Astrocyte (in vitro differentiated cells and primary cell): ENCODE measurements at regions not wholly inside any gene's neighbourhood (a gene's known extent, or its start where the extent isn't known, plus 50 kb on each side); places are given as distances from the start of the nearest gene placed in this dataset.

Source experiments
- DNase-seq: peaks from one replicate; pipeline ENCODE4 v3.0.0-alpha.2; 2010; ENCODE audit warnings: low read depth
- FAIRE-seq: peaks from 2 replicates; lab custom pipeline; 2011; peaks lifted over from hg19 to GRCh38; lab: Jason Lieb, UNC
- H2AFZ ChIP-seq: 2 replicates; pipeline ENCODE4 v1.6.0; 2012; ENCODE audit warnings: low read depth, low read length, inconsistent platforms
- H3K27ac ChIP-seq: 2 replicates; pipeline ENCODE4 v1.5.1; 2011; ENCODE audit warnings: low read depth, low read length, inconsistent platforms
- H3K27me3 ChIP-seq: 2 replicates; pipeline ENCODE4 v1.6.0; 2011; ENCODE audit warnings: low read length, inconsistent platforms; ENCODE audit not compliant: insufficient read depth
- H3K36me3 ChIP-seq: 2 replicates; pipeline ENCODE4 v1.5.1; 2011; ENCODE audit warnings: low read length, inconsistent platforms; ENCODE audit not compliant: insufficient read depth
- H3K4me1 ChIP-seq: 2 replicates; pipeline ENCODE4 v1.5.1; 2011; ENCODE audit warnings: low read length, inconsistent platforms; ENCODE audit not compliant: insufficient read depth
- H3K4me2 ChIP-seq: 2 replicates; pipeline ENCODE4 v1.6.0; 2012; ENCODE audit warnings: low read length, inconsistent platforms
- H3K4me3 ChIP-seq: 2 replicates; pipeline ENCODE4 v1.5.1; 2011; ENCODE audit warnings: low read depth, mild to moderate bottlenecking, low read length, inconsistent platforms; ENCODE audit not compliant: insufficient read depth
- H3K79me2 ChIP-seq: 2 replicates; pipeline ENCODE4 v1.6.0; 2012; ENCODE audit warnings: mild to moderate bottlenecking, low read length, inconsistent platforms; ENCODE audit not compliant: insufficient read depth
- H3K9ac ChIP-seq: 2 replicates; pipeline ENCODE4 v1.6.0; 2012; ENCODE audit warnings: mild to moderate bottlenecking, low read length, inconsistent platforms
- H3K9me3 ChIP-seq: 2 replicates; pipeline ENCODE4 v1.5.1; 2012; ENCODE audit warnings: low read depth, mild to moderate bottlenecking, low read length, inconsistent platforms; ENCODE audit not compliant: insufficient read depth
- H4K20me1 ChIP-seq: 2 replicates; pipeline ENCODE4 v1.6.0; 2012; ENCODE audit warnings: low read length, inconsistent platforms; ENCODE audit not compliant: insufficient read depth
- H3K27ac Mint-ChIP-seq: one replicate; pipeline ENCODE4 v1.8.0; 2021; ENCODE audit warnings: mild to moderate bottlenecking, mixed read lengths; ENCODE audit not compliant: unreplicated experiment
- H3K27me3 Mint-ChIP-seq: one replicate; pipeline ENCODE4 v1.8.0; 2021; ENCODE audit warnings: low read depth, mixed read lengths; ENCODE audit not compliant: unreplicated experiment
- H3K36me3 Mint-ChIP-seq: one replicate; pipeline ENCODE4 v1.8.0; 2021; ENCODE audit warnings: low read depth, mixed read lengths; ENCODE audit not compliant: unreplicated experiment
- H3K4me1 Mint-ChIP-seq: one replicate; pipeline ENCODE4 v1.8.0; 2021; ENCODE audit warnings: low read depth, mixed read lengths; ENCODE audit not compliant: unreplicated experiment
- H3K4me3 Mint-ChIP-seq: one replicate; pipeline ENCODE4 v1.8.0; 2021; ENCODE audit warnings: mild to moderate bottlenecking, moderate library complexity, mixed read lengths; ENCODE audit not compliant: unreplicated experiment
- H3K9me3 Mint-ChIP-seq: one replicate; pipeline ENCODE4 v1.8.0; 2021; ENCODE audit warnings: mild to moderate bottlenecking, mixed read lengths; ENCODE audit not compliant: unreplicated experiment
- CTCF ChIP-seq: IDR thresholded peaks from 2 replicates; pipeline ENCODE4 v1.5.1; 2011; ENCODE audit warnings: low read depth, mild to moderate bottlenecking, inconsistent platforms, low read length, moderate library complexity; ENCODE audit not compliant: insufficient read depth
- EZH2 ChIP-seq: IDR thresholded peaks from 2 replicates; pipeline ENCODE4 v1.6.1; 2012; ENCODE audit warnings: mild to moderate bottlenecking, low read length, inconsistent platforms; ENCODE audit not compliant: insufficient read depth

DNA sequence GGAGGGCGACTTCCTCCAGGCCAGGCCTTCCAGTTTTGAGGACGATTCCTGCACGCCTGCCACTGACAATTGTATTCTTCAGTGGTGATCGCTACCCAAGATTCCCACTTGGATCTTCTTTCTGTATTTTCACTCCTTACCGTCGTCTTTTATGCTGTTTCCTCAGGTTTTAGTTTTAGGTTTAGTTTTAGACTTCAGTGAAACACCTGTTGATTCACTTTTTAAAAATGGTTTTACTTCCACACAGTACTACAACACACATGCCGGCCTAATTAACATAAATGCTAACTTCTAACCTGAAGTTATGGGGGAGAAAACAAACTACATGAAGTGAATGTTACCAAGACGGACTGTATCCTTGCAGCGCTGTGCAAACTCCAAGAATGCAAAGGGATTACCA is 530.6 kb upstream of the MGMT start:
- Histone ChIP-seq H3K27me3 (no peaks in the 10 kb centered on the region), H3K9me3 (no peaks in the 10 kb centered on the region), H2AFZ (no peak overlapping the region), H3K4me2 (no peak overlapping the region), H3K4me3 (no peak overlapping the region), H3K4me1 (no peaks in the 10 kb centered on the region), H4K20me1 (no peaks in the 10 kb centered on the region), H3K36me3 (no peaks in the 10 kb centered on the region), H3K9ac (no peak overlapping the region), H3K79me2 (no peaks in the 10 kb centered on the region), H3K27ac (no peak overlapping the region)
- FAIRE-seq, result no peak
- H3K27me3 Mint-ChIP-seq, result peaks cover 31% of the 10 kb centered on the region
- H3K9me3 Mint-ChIP-seq, result peaks cover 4% of the 10 kb centered on the region
- no peak for DNase-seq
- no peaks in the 10 kb centered on the region for H3K36me3 Mint-ChIP-seq
- H3K4me3 Mint-ChIP-seq, result no peak overlapping the region
- H3K4me1 Mint-ChIP-seq, result no peaks in the 10 kb centered on the region
- TF ChIP-seq CTCF (no peak), EZH2 (no peak)
- no peak overlapping the region for H3K27ac Mint-ChIP-seq

- Histone ChIP-seq H3K36me3 (no peaks in the 10 kb centered on the region), H3K4me1 (no peaks in the 10 kb centered on the region), H3K9ac (no peak overlapping the region), H3K4me2 (no peak overlapping the region), H3K27me3 (no peaks in the 10 kb centered on the region), H3K9me3 (no peaks in the 10 kb centered on the region), H4K20me1 (no peaks in the 10 kb centered on the region), H2AFZ (no peak overlapping the region), H3K4me3 (no peak overlapping the region), H3K79me2 (no peaks in the 10 kb centered on the region), H3K27ac (no peak overlapping the region)
- no peak overlapping the region for H3K27ac Mint-ChIP-seq
- FAIRE-seq (no peak), DNase-seq (no peak)
- H3K4me1 Mint-ChIP-seq, result no peaks in the 10 kb centered on the region
- H3K27me3 Mint-ChIP-seq, result peaks cover 30% of the 10 kb centered on the region
- H3K4me3 Mint-ChIP-seq, result no peak overlapping the region
- peaks cover 1% of the 10 kb centered on the region for H3K9me3 Mint-ChIP-seq
- no peaks in the 10 kb centered on the region for H3K36me3 Mint-ChIP-seq
- TF ChIP-seq EZH2 (no peak), CTCF (no peak)
These were observed 528.5 kb upstream of the MGMT start for GRCh38 chr10:128938558-128938957.

- H2AFZ ChIP-seq, result no peak overlapping the region
- no peak overlapping the region for H3K9ac ChIP-seq
- Mint-ChIP-seq H3K27ac (no peak overlapping the region), H3K9me3 (peaks cover 1% of the 10 kb centered on the region), H3K4me1 (no peaks in the 10 kb centered on the region), H3K36me3 (no peaks in the 10 kb centered on the region), H3K4me3 (no peak overlapping the region), H3K27me3 (peaks cover 33% of the 10 kb centered on the region)
- FAIRE-seq, result no peak
- H3K36me3 ChIP-seq, result no peaks in the 10 kb centered on the region
- H3K9me3 ChIP-seq, result peaks cover 8% of the 10 kb centered on the region
- H3K79me2 ChIP-seq, result no peaks in the 10 kb centered on the region
- H3K27me3 ChIP-seq, result no peaks in the 10 kb centered on the region
- TF ChIP-seq CTCF (no peak), EZH2 (no peak)
- DNase-seq, result no peak
- no peaks in the 10 kb centered on the region for H3K4me1 ChIP-seq
- H3K4me3 ChIP-seq, result no peak overlapping the region
- H3K27ac ChIP-seq, result no peak overlapping the region
- no peaks in the 10 kb centered on the region for H4K20me1 ChIP-seq
- no peak overlapping the region for H3K4me2 ChIP-seq
These were observed 527.0 kb upstream of the MGMT start for GRCh38 chr10:128940081-128940480.
